Fibroblast of the conjunctiva (primary cell): ENCODE measurements at regions not wholly inside any gene's neighbourhood (a gene's known extent, or its start where the extent isn't known, plus 50 kb on each side); places are given as distances from the start of the nearest gene placed in this dataset.
A peak's percentile ranks its signal among the peaks of the same experiment; 100 is the strongest.
"Not testable (repeated sequence)": the region's sequence is repeated elsewhere in the genome, so short reads cannot be mapped to it uniquely, and the experiment has no call there.

Experiments
- DNase-seq: peaks from one replicate; pipeline ENCODE4 v3.0.0-alpha.2; 2010; ENCODE audit warnings: low read depth

DNA sequence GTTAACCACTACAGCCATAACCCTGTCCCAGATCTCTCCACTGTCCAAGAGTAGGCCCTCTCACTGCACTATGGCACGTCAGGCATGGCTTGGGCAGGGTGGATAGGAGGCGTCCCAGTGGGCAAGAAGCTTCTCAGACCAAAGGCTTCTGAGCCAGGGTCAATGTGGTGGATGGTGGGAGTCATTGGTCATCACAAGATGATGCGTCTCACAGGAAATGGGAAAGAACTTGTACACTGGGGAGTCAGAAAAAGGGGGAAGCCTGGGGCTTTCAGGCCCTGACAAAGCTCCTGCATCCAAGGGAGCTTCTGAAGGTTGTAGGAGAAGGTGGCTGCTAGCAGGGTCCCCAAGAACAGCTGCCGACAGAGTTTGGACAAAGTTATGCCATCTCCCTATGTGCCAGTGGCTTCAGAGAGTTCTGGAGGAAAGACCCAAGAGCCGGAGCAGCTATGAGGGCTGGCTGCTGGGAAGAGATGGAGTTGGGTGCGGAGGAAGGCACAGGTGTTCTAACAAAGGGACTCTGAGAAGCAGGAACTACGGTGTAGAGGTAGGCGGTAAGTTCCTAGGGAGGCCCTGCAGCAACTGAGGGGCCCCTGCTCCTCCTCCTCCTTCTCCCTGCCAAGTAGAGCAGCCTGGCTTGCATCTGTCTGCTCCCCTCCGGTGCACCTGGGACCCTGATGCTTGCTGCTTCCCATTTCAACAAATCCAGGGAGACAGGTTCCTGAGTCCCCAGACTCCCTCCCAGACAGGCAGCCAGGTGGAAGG, 81.1 kb downstream of the ARL6IP4 start:
- no peak for DNase-seq

DNA sequence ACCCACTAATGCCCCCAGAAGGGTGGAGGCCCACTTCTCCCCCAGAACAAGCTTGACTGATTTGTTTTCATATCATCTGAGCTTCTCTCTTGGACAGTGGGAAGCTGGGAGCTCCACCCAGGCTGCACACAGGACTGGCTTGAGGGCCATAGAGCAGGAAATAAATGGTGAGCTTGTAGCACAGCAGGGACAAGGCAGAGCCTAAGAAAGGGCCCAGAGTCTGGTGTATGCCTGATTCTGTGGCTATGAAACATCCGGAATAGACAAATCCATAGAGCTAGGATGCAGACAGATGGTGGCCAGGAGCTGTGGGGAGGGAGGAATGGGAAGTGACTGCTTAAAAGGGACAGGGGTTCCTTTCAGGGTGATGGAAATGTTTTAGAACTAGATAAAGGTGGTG, 79.0 kb downstream of the ARL6IP4 start:
- DNase-seq = no peak

DNA sequence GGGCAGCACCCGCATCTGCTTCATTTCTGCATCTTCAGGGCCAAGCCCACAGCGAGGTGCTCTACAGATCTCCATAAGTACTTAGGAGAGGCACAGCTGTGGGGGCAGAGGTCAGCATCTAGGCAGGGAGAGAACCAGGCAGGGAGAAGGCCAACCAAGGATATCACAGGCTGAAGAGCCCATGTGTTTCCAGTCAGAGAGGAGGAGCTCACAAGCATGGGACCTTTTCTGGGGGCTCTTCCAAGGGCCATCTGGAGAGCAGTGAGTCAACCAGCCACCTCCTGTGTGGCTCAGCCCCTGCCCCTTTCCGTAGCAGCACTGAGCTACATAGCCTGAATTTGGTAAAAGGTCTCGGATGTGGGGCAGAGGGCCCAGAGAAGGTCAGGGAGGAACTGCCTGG, 78.5 kb downstream of the ARL6IP4 start:
- peak; percentile 47 for DNase-seq

DNA sequence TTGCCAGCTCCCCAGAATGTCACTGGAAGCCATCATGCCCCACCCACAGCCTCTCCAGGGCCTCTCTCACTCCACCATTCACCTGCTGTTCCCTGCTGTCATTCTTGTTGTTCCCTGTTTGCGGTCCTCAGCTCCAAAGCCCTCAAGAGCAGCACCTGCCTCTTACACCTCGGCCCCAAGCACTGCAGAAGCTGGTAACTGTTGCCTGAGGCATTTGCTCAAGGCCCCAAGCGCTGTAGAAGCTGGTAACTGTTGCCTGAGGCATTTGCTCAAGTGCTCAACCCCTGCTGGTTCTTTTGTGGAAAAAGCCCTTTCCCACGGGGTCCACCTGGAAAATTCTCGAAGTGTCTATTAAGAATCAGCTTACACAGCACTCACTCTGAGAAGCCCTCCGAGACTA, 78.0 kb downstream of the ARL6IP4 start:
- DNase-seq = no peak

DNA sequence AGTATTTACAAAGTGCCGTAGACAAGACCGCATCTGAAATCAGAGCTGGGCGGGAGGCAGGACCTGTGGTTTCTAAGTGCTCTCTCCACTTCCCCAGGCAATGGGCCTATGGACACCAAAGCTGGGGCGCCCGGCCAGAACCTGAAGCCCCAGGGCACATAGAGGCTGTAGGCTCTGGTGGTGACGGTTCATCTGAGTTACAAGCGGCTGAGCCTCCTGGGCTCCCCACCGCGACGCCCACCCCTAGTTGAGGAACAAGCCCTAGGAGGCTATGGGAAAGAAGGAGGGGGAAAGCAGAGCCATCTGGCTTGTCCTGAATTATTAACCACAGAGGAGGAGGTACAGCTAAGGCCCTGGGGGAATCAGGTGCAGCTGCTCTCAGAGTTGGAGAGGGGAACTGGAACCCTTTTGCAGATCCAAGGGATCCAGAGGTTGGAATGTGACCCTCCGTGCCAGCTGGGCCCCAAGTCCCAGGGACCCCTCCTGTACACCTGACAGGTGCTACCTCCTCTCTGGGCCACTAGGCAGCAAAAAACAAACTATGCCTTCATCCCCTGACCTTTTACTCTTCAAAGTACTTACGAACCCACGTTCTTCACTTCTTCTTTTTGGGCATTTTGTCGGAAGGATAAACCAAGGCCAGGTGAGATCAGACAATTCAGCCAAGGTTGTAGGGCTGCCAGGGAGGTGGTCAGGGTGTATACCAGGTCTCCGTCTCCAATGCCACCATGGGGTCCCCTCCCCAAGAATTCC, 77.2 kb downstream of the ARL6IP4 start:
- DNase-seq = no peak

DNA sequence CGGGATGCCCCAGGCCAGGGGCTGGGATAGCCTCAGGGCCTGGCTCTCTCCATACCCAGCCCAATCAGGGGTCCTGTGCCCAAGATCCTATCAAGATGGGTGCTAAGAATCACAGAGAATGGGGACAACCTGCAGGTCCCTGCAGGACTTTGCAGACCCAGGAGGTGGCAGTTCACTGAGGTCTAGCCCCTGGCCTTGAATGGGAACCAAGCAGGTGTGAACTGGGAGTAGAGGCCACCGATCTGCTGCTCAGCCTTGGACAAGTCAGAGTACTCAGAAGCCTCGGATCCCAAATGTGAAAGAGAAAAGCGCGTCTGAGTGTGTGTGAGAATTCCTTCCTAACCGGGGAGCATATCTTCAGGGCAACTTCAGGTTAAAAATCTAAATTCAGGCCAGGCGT, 76.2 kb downstream of the ARL6IP4 start:
- DNase-seq = no peak

DNA sequence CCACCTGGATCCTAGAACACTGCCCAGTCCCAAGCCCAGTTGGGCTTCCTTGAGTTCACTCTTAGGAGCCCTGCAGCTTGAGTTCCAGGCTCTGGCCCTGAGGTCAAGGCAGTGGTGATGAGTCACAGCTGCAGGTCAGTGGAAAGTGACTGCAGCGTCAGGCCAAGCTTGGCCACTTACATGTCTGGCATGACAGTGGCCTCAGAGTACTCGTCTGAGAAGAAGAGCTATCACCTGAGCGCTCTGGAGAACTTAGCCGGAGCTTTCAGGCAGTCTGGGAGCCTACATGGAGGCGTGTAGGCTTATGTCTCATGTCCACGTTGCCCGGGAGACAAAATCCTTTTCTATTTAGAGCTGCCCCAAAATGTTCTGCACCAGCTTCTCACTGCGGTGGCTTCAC, 75.6 kb downstream of the ARL6IP4 start:
- DNase-seq = no peak

DNA sequence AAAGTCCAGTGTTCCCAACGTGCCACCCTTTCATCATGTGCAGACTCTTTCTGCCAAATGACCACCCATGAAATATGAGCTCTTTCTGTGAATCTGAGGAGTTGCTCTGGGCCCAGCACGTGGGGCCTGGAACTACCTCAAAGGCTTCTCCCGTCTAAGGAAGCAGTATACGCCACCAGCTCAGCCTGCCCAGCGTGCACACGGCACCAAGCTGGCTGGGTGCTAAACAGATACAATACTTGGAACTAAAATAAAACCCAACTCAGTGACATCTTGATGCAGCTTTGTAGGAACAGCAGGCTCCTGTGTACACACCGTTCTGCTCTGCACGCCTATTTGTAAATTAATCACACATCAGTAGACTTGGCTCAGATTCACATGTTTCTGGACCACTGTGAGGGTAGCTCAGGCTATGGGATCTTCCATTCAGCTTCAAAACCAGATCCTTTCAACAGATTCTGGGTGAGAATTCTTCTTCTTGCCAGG, 74.8 kb downstream of the ARL6IP4 start:
- no peak for DNase-seq

DNA sequence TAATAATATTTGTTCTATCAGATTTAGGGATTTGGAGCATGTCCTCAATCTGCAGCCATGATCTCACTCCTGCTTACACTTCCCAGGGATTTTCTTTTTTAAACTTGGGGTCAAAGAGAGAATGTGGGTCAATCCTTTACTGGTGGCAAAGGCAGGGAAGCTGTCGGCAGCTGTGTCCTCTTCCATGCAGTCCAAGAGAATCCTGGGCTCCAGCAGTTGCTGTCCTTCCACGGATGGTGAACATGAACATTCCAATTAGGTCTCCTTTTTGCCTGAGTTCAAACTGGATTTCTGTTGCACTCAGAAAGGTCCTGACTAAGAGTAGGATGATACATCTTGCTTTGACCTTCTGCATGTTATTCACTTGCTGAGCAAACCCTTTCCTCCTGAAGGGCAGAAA, 73.9 kb downstream of the ARL6IP4 start:
- DNase-seq = no peak

DNA sequence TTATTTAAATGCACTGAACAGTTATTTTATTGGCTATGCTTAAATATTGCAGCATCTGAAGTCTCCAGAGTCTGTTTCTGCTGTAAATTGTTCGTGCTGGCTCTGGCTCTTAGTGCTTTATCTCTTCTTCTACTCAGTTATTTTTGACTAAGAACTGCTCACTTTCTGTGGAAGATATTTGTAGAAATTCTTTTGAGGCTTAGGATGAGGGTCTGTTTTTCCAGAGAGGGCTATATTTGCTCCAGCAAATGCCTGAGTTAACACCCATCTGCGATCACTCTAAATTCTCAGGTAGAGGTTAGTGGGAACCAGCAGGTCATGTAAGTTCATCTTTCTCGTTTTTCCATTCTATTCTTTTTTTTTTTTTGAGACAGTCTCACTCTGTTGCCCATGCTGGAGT, 71.1 kb downstream of the ARL6IP4 start:
- DNase-seq = no peak

DNA sequence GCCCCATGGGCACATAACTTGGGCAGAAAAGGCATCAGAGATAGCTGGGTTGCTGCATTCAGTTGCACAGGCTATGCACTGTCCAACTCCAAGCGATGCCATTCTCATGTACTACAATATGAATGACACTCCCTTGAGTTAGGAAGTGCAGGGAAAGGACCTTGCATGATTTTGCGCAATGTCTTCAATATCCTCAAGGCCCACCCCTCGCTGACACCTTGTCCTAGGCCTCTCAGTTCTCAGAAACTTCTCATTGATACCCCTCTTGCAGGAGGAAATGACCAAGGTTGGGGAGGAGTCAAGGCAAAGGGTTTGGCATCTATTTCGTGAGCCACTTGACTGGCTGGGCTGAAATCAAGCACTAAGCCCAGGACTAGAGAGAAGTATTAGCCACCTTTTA, 70.4 kb downstream of the ARL6IP4 start:
- no peak for DNase-seq

DNA sequence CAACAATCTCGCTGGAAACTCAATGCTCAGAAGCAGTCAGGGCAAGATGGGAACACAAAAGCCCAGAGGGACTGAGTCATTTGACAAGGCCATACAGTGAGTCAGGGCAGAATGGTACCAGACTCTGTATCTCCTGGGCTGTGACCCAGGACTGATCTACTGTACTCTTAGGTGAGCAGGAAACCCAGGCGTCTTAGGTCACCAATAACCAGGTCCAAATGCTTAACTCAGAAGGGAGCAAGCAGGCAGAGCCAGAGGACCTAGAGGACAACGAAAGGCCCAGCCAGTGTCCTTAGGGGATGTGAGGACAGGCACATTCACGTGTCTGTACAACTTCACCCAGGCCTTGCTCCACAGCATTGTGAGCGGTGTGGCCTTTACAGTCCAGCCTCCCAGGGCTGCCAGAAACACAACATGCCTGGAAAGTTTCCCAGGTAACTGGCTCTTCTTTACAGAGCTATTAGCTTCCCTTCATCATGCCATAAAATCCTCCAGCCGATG, 69.9 kb downstream of the ARL6IP4 start:
- DNase-seq = no peak

DNA sequence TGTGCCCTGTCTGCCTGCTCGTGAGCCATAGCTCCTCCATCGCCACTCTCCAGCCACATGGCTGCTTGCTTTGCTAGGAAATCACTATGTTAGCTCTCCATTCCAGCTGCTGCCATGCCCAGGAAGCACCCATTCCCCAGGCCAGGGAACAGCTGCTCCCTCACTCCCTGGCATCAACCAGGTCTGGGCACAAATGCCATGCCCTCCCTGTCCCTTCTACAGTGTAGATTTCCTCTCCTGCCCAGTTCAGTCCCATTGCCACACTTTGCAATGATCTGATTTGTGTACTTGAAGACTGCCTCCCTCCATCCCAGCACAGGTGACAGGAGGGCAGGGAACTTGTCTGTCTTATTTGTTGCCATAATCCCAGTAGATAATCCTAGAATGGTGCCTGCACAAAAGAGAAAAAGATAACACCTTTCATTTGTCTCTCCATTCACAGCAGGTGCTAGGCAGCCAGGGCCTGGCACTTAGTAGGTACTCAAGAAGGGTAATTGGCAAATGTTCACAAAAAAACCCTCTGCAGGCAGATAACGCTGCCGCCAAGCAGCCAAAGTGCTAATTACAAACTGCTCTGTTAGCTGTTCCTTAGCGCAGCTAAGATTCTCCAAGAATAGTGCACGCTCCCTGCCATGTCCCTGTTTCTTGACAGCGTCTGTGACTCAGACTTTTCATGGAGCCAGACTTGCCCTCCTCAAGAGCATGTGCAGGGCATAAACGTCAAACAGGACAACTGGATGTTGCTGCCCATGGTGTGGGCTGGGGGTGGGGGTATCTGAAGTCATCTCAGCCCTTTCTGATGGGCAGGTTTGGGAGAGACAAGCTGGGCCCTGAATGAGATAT, 69.1 kb downstream of the ARL6IP4 start:
- no peak for DNase-seq

DNA sequence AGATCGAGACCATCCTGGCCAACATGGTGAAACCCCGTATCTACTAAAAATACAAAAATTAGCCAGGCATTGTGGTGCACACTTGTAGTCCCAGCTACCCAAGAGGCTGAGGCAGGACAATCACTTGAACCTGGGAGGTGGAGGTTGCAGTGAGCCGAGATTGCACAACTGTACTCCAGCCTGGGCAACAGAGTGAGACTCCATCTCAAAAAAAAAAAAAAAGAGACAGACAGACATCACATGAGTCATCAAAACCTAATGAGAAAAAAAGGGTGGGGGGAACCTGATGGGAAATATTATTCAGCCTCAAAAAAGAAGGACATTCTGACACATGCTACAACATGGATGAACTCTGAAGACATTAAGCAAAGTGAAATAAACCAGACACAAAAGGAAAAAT, 67.4 kb downstream of the ARL6IP4 start:
- DNase-seq = not testable (repeated sequence)

DNA sequence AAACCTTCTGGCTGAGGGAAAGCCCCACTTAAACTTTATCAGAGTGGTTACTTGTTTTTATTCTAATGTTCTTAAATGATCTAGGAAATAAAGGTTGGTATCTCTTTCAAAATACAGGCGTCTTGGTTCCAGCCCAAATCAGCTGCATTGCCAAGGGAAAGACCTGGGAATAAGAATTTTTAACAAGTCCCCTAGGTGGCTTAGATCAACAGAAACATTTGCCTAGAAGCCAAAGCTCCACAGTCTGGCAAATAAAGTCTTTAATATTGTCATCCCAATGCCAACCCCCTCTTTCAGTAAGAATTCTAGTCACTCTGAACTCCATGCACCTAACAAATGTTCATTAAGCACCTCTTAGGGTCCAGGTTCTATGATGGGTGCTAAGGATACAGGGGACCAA, 66.8 kb downstream of the ARL6IP4 start:
- no peak for DNase-seq

DNA sequence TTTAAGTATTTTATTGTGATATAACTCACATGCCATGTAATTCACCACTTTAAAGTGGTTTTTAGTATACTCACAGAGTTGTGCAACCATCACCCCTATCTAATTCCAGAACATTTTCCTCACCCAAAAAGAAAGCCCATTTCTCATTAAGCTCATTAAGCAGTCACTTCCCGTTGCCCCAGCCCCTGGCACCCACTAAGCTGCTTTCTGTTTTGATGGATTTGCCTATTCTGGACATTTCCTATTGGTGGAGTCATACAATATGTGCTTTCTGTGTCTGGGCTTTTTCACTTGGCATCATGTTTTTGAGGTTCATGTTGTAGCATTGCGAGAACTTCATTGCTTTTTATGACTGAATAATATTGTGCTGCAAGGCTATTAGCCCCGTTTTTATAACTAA, 66.0 kb downstream of the ARL6IP4 start:
- DNase-seq = no peak

DNA sequence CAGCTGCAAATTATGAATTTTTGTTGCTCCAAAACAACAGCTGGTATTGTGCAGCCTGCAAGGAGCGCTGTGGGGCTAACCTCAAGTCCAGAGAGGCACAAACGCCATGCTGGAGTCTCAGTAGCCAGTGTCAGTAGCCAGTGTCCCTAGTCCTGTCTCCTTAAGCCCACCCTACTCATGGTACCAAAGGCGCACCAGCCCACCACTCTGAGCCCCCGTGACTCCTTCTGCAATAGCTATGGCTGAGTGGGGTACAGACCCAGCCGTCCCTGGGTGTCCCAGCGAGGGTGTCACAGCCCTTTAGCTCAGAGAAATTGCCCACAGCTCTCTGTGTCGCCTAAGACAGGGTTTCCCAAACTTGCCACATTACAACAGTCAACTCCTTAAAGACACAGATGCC, 65.2 kb downstream of the ARL6IP4 start:
- DNase-seq = no peak

DNA sequence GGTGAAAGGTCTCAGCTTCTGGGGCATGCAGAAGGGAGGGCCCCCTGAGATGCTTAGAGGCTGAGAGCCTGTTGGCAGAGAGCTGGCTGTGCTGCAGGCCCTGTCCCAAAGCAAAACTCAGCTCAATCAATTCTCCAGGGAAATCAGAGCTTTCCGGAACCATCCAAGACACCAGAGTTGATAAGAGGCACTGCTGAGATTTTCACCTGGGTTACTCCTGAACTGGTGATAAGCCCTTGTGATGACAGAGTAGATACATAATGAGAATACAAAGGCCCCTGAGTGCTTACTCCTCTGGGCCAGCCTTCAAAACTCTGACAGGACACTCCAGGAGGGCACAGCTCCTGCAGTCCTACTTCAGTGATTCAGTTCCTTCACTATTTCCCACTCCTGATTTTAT, 63.9 kb downstream of the ARL6IP4 start:
- no peak for DNase-seq

DNA sequence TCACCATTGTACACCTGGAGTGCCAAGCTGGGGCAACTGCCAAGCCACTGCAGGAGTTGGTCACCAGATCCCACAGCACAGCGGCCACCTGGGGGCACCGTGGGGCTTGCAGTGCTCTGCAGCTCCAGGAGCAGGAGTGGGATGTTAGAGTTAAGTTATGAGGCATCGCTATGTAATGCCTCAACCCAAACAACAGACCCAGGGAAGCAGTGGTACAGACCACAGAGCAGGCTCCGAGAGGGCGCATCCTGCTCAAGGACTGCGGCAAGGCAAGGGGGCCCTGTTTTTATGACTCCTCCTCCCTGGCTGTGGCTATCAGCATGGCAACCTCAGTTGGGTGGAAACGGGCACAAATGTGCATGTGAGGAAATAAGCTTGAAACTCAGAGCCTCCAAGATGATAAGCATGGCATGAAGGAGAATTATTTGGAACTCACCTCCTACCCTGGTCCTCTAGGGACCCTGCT, 63.1 kb downstream of the ARL6IP4 start:
- peak; percentile 79 for DNase-seq

DNA sequence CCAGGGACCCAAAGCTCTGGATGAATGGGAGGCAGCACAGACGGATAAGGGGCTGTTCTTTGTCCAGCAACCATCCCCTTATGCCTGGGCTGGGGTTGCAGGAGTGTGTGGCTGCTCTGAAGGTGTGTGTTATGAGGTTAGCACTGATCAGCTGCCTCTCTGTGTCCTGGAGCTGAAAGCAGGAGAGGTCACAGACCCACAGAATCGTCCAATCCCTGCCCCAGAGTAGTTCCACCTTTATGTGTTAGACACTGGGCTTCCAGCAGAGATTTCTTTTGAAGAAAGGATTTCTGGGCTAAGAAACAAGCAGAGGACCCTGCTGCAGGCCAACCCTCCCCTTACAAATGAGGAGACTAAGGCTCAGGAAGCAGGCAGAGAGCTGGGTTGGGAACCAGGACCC, 62.4 kb downstream of the ARL6IP4 start:
- DNase-seq = no peak

DNA sequence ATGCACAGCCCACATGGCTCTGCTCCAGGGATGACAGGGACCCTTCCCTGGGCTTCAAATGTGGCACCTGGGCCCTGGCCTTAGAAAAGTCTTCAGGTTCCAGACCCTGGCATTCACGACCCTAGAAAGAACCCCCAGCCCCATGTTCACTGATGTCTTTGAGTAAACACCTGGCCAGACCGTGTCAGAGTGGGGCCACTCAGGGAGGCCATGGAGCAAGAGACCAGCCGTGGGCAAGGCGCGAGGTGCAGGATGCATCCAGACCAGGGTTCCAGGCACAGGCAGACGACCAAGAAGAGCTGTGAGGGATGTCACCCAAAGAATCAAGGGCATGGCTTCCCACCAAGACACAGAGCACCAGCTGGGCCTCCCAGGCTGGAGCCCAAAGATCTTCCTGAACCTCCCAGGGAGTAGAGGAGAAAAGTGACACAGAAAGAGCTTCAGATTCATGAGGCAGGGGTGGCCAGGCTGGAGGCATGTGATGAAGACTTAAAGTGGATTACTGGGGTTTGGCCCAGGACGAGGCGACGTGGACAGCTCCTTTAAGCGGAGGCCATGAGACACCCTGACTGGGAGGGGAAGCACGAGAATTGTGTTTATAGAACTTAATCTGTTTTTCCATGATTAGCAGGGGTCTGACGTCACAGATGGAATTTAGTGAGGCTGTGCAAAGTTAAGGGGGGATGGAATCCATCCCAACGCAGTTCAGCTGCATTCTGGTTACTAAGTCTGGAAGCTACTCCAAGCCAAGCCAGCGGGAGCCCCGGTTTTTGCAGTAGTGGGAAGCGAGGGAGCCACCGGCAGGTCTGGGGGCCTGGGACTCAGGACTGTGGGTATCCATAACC, 61.6 kb downstream of the ARL6IP4 start:
- peak; percentile 38 for DNase-seq
